ENCODE measurements at regions not wholly inside any gene's neighbourhood (a gene's known extent, or its start where the extent isn't known, plus 50 kb on each side); places are given as distances from the start of the nearest gene placed in this dataset.

- Mint-ChIP-seq H3K36me3 (ENCODE audit: insufficient read depth) (no peaks in the 10 kb centered on the region), H3K4me3 (ENCODE audit: low read depth) (no peak overlapping the region), H3K27ac (no peak overlapping the region), H3K9me3 (ENCODE audit: low read depth) (peaks cover 5% of the 10 kb centered on the region), H3K27me3 (no peaks in the 10 kb centered on the region), H3K4me1 (ENCODE audit: low read depth) (peaks cover 13% of the 10 kb centered on the region)
- TF ChIP-seq CTCF (IDR thresholded peaks at IDR 0.05; ENCODE audit: unreplicated experiment), result no peak
- DNase-seq (ENCODE audit: low spot score, unreplicated experiment), result no peak
These were observed 369.5 kb upstream of the BRINP3 start for GRCh38 chr1:190847166-190847565.

- Mint-ChIP-seq H3K4me1 (ENCODE audit: low read depth) (peaks cover 13% of the 10 kb centered on the region), H3K27ac (no peak overlapping the region), H3K4me3 (ENCODE audit: low read depth) (no peak overlapping the region), H3K36me3 (ENCODE audit: insufficient read depth) (no peaks in the 10 kb centered on the region), H3K27me3 (no peaks in the 10 kb centered on the region), H3K9me3 (ENCODE audit: low read depth) (peaks cover 5% of the 10 kb centered on the region)
- no peak for DNase-seq (ENCODE audit: low spot score, unreplicated experiment)
- TF ChIP-seq CTCF (IDR thresholded peaks at IDR 0.05; ENCODE audit: unreplicated experiment), result no peak
These were observed 371.7 kb upstream of the BRINP3 start for GRCh38 chr1:190849346-190849745.

- peaks cover 13% of the 10 kb centered on the region for H3K4me1 Mint-ChIP-seq (ENCODE audit: low read depth)
These were observed 374.9 kb upstream of the BRINP3 start for GRCh38 chr1:190852611-190853010.

GRCh38 chr1:190858140-190858539 is 380.5 kb upstream of the BRINP3 start:
- Mint-ChIP-seq H3K4me1 (ENCODE audit: low read depth) (no peaks in the 10 kb centered on the region), H3K27me3 (no peaks in the 10 kb centered on the region), H3K9me3 (ENCODE audit: low read depth) (peaks cover 11% of the 10 kb centered on the region), H3K36me3 (ENCODE audit: insufficient read depth) (no peaks in the 10 kb centered on the region), H3K4me3 (ENCODE audit: low read depth) (no peak overlapping the region), H3K27ac (no peak overlapping the region)
- TF ChIP-seq CTCF (IDR thresholded peaks at IDR 0.05; ENCODE audit: unreplicated experiment), result no peak
- no peak for DNase-seq (ENCODE audit: low spot score, unreplicated experiment)

More at GRCh38 chr1:190852611-190853010, 374.9 kb upstream of the BRINP3 start:
- DNase-seq (ENCODE audit: low spot score, unreplicated experiment), result no peak
- no peak for TF ChIP-seq CTCF (IDR thresholded peaks at IDR 0.05; ENCODE audit: unreplicated experiment)
- Mint-ChIP-seq H3K27ac (no peak overlapping the region), H3K9me3 (ENCODE audit: low read depth) (peaks cover 8% of the 10 kb centered on the region), H3K4me3 (ENCODE audit: low read depth) (no peak overlapping the region), H3K27me3 (no peaks in the 10 kb centered on the region), H3K36me3 (ENCODE audit: insufficient read depth) (no peaks in the 10 kb centered on the region)

- no peak overlapping the region for H3K27ac Mint-ChIP-seq
- TF ChIP-seq CTCF (IDR thresholded peaks at IDR 0.05; ENCODE audit: unreplicated experiment), result no peak
- no peaks in the 10 kb centered on the region for H3K27me3 Mint-ChIP-seq
These were observed 386.5 kb upstream of the BRINP3 start for GRCh38 chr1:190864013-190864641.

More at GRCh38 chr1:190864013-190864641, 386.5 kb upstream of the BRINP3 start:
- Mint-ChIP-seq H3K4me1 (ENCODE audit: low read depth) (no peaks in the 10 kb centered on the region), H3K4me3 (ENCODE audit: low read depth) (no peak overlapping the region), H3K9me3 (ENCODE audit: low read depth) (peaks cover 3% of the 10 kb centered on the region), H3K36me3 (ENCODE audit: insufficient read depth) (no peaks in the 10 kb centered on the region)
- no peak for DNase-seq (ENCODE audit: low spot score, unreplicated experiment)

All from progenitor cell of endocrine pancreas (in vitro differentiated cells).